GM18519 (cell line): ENCODE measurements at regions not wholly inside any gene's neighbourhood (a gene's known extent, or its start where the extent isn't known, plus 50 kb on each side); places are given as distances from the start of the nearest gene placed in this dataset.
"Not testable (repeated sequence)": the region's sequence is repeated elsewhere in the genome, so short reads cannot be mapped to it uniquely, and the experiment has no call there.

Source experiments
- ATAC-seq: cut with Tn5 transposase; IDR thresholded peaks from one replicate; pipeline ENCODE4 v1.9.1; 2021; ENCODE audit warnings: mild to moderate bottlenecking, moderate library complexity; ENCODE audit not compliant: unreplicated experiment, low FRiP score

- no peak for ATAC-seq
These were observed 435.4 kb downstream of the SETD4 start for GRCh38 chr21:35624901-35625300.

- no peak for ATAC-seq
These were observed 437.7 kb downstream of the SETD4 start for GRCh38 chr21:35622612-35623011.

GRCh38 chr21:35619184-35619583 is 441.1 kb downstream of the SETD4 start:
- no peak for ATAC-seq

- ATAC-seq = no peak
These were observed 442.8 kb downstream of the SETD4 start for GRCh38 chr21:35617491-35617890.

DNA sequence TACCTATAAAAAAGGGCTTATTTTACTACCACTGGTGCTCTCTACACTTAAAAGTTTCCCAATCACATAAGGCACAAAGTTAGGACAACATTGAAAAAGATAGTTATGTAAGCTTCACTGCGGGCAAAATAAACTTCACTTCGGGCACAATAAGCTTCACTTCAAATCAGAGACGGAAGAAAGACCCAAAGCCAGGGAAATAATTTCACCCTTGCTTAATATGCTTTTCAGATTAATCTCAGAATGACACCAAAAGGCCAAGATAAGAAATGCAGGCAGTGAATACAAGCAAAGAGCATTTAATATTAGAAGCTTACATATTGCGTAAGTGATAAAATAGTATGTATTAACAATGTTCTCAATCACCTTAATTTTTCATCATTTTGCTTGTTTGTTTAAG is 444.2 kb downstream of the SETD4 start:
- no peak for ATAC-seq

DNA sequence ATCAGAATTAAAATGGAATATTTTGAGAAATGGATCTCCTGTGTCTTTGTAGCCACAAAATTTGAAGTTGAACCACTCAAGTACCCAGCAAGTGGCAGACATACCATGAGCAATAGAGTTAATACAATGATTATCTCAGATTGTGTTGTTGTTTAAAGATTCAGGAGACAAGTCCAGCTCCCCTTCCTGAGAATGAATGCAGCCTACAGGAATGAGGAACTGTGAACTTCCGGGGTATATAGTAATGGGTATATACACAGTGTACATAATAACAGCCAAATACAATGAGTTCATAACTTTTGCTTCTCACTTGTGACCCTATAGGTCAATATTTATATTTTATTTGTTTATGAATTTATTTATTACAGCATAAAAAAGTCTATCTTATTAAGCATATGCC is 445.0 kb downstream of the SETD4 start:
- ATAC-seq = no peak

GRCh38 chr21:35614396-35614921 is 445.9 kb downstream of the SETD4 start:
- ATAC-seq = no peak

- ATAC-seq = no peak
These were observed 448.6 kb downstream of the SETD4 start for GRCh38 chr21:35611708-35612132.

GRCh38 chr21:35609263-35609662 is 451.1 kb downstream of the SETD4 start:
- no peak for ATAC-seq

- ATAC-seq = no peak
These were observed 452.9 kb downstream of the SETD4 start for GRCh38 chr21:35607406-35607805.

DNA sequence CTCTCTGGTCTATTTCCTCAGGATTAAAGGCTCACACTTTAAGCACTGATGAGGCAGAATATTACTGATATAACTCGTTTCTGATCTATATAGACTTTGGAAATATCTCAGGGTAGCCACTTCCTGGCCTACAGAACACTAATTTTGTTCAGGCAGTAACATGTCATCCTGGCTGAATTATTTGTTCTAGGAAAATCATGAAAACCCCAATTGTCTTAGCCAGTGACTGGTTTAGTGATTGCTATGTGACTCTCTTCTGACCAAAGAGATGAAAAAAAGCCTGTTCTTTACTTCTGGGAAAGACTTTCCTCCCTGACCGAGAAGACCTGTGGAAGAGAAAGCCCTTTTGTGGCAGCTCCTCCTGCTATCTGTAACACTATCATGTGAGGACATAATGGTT is 453.7 kb downstream of the SETD4 start:
- ATAC-seq = no peak

DNA sequence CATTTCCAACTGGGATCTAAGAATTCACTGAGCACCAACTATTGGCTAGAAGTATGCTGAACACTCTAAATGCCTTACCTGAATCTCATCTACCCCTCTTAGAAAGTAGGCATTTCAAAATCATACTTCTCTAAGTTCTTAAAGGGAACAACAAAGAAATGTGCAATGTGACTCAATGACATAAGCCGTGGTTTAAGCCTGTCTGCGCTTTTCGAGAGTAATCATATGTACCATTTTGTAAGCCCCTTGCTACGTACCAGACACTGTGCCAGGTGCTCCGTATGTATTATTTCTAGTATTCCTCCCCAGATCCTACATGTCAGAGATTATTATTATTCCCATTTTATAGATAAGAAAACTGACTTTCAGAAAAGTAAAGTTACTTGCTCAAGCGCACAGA is 454.2 kb downstream of the SETD4 start:
- no peak for ATAC-seq

DNA sequence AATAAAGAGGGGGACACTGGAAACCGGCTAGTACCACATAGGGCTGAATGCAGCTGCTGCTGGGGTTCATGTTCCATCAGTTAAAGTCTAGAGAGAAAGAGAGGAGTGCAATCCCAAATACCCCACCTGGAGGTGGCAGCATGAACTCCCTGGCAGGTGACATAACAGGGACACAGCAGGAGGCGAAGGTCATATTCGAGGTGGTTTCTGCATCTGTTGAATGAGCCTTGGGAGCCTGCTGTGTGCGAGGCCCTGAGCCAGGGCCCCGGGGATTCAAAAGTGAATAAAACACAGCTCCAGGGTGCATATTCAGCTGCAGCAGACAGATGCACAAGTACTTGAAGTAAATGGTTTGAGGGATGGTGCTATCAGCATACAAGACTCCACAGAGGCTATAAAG is 456.8 kb downstream of the SETD4 start:
- ATAC-seq = no peak

GRCh38 chr21:35602811-35603362 is 457.4 kb downstream of the SETD4 start:
- no peak for ATAC-seq

DNA sequence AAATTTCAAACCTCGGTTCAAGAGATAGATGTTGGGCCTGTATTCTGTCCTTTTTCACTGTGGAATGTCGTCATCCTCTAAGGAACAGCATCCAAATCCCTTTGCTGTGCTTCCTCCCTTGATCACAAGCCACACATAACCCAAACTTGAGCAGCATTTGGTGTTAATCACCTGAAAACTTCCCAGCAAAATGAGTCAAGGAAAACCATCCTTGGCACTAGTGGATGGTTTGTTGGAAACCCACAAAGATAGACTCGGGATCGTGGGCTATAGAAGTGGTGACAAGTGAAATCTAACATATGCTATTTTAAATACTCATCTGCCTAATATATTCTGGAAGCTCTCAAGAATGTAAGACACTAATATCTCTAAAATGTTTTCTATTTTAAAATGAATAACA is 459.1 kb downstream of the SETD4 start:
- no peak for ATAC-seq

DNA sequence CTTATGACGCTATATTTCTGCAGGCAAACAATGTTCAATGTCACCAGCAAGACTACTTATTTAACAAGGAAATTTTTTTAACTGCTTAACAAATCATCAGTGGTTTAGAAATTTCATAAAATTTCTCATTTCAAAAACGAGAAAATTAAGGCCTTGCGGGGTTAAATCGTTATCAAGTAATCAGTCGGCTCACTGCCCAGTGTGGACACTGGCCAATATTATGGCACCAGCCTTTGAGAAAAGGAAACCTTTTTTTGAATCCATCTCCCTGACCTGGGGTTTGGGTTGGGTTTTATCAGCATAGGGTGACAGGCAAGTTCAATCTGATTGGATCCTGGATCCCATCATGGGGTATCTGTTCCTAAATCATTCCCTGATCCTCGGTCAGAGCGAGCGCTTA is 461.2 kb downstream of the SETD4 start:
- no peak for ATAC-seq

GRCh38 chr21:35597750-35598339 is 462.5 kb downstream of the SETD4 start:
- ATAC-seq = no peak

- ATAC-seq = no peak
These were observed 465.4 kb downstream of the SETD4 start for GRCh38 chr21:35594905-35595304.

DNA sequence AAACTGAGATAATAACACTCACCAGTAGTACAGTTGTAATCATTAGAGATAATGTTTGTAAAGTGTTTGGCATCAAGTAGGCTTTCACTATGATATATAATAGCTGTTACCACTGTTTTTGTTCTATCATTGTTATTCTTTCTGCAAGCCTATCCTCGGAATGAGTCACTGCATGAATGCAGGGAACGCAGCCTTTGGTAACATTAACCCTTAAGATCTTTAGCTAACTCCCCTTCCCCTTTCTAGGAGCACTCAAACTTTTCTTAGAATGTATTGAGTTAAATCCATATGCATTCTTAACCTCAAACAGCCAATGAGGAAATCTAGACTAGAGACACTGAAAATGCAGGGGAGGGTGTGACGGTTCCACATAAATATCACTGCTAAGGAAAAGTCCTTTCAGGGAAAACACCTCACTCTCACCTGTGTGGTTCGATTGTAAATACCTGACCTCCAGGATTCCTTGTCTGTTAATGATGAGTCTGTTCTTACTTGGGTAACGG is 467.3 kb downstream of the SETD4 start:
- ATAC-seq = no peak

DNA sequence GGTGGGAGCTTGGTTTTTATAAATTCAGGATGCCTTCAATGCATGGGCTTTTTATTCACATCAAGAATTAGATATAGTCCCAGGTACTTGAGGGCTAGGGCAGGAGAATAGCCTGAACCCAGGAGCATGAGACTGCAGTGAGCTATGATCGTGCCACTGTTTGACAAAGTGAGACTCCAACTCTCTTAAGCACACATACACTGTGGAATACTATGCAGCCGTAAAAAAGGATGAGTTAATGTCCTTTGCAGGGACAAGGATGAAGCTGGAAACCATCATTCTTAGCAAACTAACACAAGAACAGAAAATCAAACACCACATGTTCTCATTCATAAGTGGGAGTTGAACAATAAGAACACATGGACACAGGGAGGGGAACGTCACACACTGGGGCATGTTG is 470.0 kb downstream of the SETD4 start:
- not testable (repeated sequence) for ATAC-seq

DNA sequence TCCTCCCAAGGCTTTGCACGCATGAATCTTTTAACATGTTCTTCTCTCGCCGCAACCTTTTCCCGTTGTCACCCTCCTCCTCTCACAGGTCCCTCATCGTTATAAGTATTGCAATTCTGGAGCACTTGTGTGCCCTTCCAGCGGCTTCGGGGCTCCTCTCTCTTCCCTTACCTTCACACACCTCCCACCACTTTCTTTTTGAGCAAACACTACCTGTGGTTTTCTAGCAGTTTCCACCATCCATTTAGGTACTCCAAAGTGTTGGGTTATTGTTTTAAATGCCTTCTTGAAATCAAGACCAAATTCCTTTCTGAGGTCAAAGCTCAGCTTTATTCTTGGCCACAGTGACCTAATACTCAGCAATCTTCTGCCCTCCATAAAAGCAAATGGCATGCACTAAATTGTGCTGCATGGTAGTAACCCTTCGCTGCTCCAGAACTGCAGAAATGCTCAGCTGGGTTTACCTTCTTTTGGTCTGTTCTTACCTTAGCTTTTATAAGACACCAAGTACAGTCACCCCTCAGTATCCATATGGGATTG is 472.4 kb downstream of the SETD4 start:
- ATAC-seq = no peak

- no peak for ATAC-seq
These were observed 474.0 kb downstream of the SETD4 start for GRCh38 chr21:35586305-35586704.
